ENCODE measurements at regions not wholly inside any gene's neighbourhood (a gene's known extent, or its start where the extent isn't known, plus 50 kb on each side); places are given as distances from the start of the nearest gene placed in this dataset.
"Not testable (repeated sequence)": the region's sequence is repeated elsewhere in the genome, so short reads cannot be mapped to it uniquely, and the experiment has no call there.

DNA sequence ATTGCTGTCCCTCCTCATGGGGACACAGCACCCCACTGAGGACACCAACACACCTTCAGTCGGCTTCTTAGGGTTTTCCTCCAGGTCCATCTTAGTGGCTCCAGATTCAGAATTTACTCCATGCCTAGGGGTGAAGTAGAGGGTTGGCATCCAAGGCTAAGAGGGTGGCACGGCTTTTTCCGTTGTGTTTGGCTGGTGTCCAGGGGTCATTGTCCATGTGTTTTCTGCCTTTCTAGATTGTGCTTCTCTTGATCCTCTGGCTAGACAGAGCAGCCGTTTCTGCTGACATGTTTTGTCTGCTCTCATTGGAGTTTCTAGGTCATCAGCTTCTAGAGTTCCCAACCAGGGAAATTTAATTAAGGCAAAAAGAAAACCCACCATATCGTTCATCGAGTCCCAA is 291.6 kb upstream of the CELF2 start:
- TF ChIP-seq, protein P1, sequence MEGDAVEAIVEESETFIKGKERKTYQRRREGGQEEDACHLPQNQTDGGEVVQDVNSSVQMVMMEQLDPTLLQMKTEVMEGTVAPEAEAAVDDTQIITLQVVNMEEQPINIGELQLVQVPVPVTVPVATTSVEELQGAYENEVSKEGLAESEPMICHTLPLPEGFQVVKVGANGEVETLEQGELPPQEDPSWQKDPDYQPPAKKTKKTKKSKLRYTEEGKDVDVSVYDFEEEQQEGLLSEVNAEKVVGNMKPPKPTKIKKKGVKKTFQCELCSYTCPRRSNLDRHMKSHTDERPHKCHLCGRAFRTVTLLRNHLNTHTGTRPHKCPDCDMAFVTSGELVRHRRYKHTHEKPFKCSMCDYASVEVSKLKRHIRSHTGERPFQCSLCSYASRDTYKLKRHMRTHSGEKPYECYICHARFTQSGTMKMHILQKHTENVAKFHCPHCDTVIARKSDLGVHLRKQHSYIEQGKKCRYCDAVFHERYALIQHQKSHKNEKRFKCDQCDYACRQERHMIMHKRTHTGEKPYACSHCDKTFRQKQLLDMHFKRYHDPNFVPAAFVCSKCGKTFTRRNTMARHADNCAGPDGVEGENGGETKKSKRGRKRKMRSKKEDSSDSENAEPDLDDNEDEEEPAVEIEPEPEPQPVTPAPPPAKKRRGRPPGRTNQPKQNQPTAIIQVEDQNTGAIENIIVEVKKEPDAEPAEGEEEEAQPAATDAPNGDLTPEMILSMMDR (IDR thresholded peaks at IDR 0.05; ENCODE audit: insufficient read depth, low read depth, low read length) = no peak
- H3K4me3 ChIP-seq (ENCODE audit: low read depth, low read length) = no peak overlapping the region
- DNase-seq (ENCODE audit: low read depth) = no peak

DNA sequence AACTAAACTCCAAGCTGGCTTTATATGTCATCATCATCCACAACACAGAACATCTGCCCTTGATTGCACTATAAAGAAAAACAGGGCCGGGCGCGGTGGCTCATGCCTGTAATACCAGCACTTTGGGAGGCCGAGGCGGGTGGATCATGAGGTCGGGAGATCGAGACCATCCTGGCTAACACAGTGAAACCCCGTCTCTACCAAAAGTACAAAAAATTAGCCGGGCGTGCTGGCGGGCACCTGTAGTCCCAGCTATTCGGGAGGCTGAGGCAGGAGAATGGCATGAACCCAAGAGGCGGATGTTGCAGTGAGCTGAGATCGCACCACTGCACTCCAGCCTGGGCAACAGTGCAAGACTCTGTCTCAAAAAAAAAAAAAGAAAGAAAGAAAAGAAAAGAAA is 290.3 kb upstream of the CELF2 start:
- H3K4me3 ChIP-seq (ENCODE audit: low read depth, low read length); DNase-seq (ENCODE audit: low read depth): not testable (repeated sequence)

DNA sequence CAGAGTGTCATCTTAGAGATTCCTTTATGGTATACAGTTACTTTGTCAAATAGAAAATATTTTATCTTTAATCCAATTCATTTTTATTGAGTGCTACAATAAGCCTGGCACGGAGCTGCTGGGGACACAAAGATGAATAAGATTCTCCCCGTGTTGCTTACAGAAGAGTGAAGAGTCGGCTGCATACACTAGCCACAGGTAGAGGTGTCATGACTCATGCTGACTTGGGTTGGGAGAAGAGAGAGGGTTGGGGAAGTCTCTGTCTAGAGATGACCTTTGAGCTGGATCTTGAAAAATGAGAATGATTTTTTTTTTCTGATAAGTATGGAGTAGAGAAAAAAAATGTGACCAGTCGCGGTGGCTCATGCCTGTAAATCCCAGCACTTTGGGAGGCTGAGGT is 289.9 kb upstream of the CELF2 start:
- TF ChIP-seq, protein P1 (IDR thresholded peaks at IDR 0.05; ENCODE audit: insufficient read depth, low read depth, low read length) = no peak
- no peak for DNase-seq (ENCODE audit: low read depth)
- H3K4me3 ChIP-seq (ENCODE audit: low read depth, low read length) = no peak overlapping the region

DNA sequence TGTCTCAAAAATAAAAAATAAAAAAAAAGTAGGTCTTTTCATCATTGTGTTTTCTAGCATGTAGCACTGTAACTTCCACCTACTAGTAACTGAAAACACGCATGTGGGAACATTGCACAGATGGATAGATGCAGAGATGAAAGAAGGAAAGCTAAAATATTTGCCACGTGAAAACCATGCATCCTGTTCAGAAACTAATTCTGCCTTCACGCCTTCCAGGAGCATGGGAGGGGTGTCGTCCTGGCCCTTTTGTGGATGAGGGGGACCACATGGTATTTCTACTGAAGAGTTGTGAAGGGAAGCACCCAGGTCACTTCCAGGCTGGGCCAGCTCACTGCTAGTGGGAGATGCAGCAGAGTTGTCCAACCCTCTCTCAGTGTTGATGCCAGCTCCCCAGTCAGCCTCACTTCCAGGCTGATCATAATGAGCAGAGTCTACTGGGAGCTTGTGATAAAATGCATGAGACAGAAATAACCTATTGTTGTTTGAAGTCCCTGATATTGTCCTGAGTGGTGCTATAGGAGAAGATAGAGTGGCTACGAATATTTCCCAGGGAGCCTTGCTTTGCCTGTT is 287.1 kb upstream of the CELF2 start:
- DNase-seq (ENCODE audit: low read depth) = no peak
- H3K4me3 ChIP-seq (ENCODE audit: low read depth, low read length) = no peak overlapping the region
- TF ChIP-seq, protein P1 (IDR thresholded peaks at IDR 0.05; ENCODE audit: insufficient read depth, low read depth, low read length) = no peak

DNA sequence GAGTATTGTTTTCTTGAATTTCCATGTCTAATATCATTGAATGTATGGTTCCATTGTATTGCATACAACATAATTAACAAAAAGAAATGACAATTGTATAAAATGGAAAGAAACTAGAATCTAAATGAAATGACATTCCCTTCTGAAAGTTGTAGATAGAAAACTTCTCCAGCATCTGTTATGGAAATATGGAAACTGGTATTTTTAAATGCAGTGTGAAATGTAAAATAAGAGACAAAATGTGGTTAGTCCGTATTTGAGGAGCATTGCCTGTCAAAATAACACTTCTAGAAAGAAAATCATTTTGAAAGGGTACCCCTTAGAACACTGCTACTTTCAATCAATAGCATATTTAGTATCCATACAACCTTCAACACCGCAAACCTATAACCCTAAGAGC is 286.3 kb upstream of the CELF2 start:
- TF ChIP-seq, protein P1 (IDR thresholded peaks at IDR 0.05; ENCODE audit: insufficient read depth, low read depth, low read length) = no peak
- DNase-seq (ENCODE audit: low read depth) = no peak
- H3K4me3 ChIP-seq (ENCODE audit: low read depth, low read length) = no peak overlapping the region

DNA sequence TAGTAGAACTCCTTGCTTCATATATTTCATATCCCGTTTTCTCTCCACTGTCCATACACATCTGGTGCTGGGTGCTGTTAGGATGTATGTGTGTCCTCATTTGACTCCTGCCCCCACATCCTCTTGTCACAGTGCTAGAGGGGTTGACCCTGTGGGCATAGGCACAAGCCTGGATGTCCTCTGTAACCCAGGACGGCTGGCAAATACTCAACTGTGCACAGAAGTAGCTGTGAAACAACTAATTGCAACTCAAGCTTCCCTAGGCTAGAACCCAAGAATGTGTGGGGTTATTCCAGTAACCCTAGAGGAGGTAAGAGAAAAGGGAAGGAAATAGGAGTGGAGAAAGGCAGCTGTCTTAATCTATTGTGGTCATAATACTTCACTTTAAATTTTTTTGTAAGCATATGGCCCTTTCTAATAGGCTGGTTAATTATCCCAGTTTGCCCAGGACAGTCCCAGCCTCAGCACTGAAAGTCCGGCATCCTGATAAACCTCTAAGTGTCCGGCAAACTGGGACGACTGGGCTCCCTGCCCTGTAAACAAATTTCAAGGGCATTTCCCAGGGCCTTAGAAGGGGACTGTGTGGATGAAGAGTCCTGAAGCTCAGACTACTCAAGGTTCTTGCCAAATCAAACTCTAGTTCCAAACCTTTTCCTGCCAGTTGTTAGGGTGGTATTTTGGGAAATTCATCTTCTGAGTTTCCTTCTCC is 283.2 kb upstream of the CELF2 start:
- no peak for DNase-seq (ENCODE audit: low read depth)
- TF ChIP-seq, protein P1 (IDR thresholded peaks at IDR 0.05; ENCODE audit: insufficient read depth, low read depth, low read length) = no peak
- H3K4me3 ChIP-seq (ENCODE audit: low read depth, low read length) = no peak overlapping the region

DNA sequence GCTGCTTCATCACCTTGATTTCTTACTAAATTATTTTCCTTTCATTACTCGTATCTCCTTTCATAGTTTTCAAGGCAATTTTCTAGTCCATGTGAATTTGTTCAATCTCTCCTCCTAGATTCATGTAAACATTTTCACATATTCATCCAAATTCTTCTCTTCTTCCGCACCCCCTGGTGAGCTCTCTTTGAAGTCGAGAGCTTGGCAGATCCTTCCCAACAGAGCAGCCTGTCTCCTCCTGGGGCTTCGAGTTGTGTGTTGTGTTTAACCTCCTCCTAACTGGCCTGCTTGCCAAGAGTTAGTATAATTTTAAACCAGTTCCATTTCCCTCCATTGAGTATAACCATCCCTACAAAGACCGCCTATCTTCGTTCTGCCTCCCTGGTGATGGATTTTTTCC is 272.4 kb upstream of the CELF2 start:
- H3K4me3 ChIP-seq (ENCODE audit: low read depth, low read length) = no peak overlapping the region
- TF ChIP-seq, protein P1 (IDR thresholded peaks at IDR 0.05; ENCODE audit: insufficient read depth, low read depth, low read length) = no peak
- DNase-seq (ENCODE audit: low read depth) = no peak
